HG03159 (cell line): ENCODE measurements at regions not wholly inside any gene's neighbourhood (a gene's known extent, or its start where the extent isn't known, plus 50 kb on each side); places are given as distances from the start of the nearest gene placed in this dataset.
"Not testable (repeated sequence)": the region's sequence is repeated elsewhere in the genome, so short reads cannot be mapped to it uniquely, and the experiment has no call there.

Experiments used
- ATAC-seq: cut with Tn5 transposase; IDR thresholded peaks from one replicate; pipeline ENCODE4 v1.9.1; 2021; ENCODE audit warnings: mild to moderate bottlenecking, moderate library complexity; ENCODE audit not compliant: unreplicated experiment

DNA sequence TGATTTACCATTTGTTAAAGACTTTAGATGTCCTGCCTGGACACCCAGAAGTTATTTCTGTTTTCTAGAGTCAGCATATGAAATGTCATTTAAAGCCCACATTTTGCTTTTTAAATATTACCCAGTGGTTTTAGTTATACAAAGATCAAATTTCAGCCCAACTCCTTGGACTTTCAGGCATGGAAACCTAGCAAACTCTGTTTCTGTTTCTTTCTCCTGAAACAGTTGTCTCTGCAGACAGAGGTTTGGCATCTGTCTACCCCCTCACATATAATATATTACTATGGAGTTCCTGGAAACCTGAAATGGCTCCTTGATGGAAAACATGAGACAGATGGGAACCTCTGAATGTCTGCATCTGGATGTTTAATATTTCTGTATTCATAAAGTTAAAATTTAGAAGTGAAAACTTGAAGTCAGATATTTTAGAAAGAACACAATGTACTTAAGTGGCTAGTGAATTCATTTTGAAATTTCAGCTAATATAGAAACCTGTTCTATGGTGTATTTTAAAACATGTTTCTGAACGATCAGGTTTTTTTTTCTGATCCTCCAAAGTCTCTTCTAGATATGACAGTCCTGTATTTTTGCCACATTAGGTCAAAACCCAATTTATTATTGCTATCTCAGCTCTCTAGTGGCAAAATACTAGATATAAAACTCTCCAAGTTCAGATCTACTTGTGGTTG lies 743.3 kb downstream of the CD109 start:
- ATAC-seq, result no peak

DNA sequence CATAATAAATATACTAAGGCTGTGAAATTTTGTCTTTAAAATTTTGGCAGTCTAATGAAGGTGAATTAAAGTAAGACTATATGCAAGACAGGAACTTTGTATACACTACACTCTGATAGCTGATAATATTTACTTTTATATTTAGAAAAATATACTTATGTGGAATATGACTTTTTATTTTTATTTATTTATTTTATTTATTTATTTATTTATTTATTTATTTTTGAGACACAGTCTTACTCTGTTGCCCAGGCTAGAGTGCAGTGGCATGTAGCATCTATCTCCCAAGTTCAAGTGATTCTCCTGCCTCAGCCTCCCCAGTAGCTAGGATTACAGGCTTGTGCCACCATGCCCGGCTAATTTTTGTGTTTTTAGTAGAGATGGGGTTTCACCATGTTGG lies 742.4 kb downstream of the CD109 start:
- not testable (repeated sequence) for ATAC-seq

DNA sequence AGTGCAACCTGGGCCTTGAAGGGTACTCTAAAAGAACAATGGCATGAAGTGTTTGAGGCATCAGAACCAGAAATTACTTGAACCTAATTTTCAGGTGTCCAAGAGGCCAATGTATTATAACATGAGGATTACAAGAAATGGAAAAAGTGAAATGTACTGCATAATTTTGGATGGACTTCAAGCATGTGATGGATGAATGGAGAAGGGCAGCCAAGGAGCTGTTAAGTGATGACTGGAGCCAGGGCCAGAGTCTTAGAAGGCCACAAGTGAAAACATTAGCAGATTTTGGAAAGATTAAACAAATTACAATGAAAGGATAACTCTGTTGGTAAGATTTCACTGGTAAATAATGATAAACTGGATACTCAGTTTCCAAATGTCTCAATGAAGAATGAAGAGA lies 738.2 kb downstream of the CD109 start:
- ATAC-seq, result no peak

DNA sequence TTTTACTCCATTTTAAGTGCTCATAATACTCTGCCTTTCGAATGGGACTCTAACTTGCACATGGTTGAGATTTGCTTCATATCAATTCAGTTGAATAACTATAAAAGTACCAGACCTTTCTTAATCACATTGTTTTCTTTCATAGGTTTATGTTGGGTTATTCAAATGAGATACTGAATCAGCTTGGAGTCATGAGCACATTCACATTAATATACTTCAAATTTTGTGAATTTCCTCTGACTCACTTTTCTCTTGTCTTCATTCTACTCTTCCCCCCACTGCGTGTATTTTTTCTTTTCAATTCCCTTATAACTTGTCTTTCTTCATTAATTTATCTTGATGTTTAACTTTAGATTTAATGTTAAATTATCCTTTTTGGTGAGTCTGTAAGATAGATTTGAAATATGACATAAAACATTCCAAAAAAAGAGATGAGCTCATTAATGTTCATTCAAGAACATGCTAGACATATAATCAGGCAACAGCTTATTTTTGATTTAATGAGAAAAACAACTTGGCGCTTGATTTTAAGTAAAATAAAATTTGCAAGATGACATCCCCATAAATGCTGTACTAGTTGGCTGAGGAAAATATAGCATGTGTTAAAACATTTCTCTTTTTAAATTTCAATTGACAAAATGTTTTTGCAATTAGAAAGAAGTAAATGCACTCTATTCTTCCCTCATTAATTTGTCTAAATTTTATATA lies 736.0 kb downstream of the CD109 start:
- no peak for ATAC-seq

DNA sequence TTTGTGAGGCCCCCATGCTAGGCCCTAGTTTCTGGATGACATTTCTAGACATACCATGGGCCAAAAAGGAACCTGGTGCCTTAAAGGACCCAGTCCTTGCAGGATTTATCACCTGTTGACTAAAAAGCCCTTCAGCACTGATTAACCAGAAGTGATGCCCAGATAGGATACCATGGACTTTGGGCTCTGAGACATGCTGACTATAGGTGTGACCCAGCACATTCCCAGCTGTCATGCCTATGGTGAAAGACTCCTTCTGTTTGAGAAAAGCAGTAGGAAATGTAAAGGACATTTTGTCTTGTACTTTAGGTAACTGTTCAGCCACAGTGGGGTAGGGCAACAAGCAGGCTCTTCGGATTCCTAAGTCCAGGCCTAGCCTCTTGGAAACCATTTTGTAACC lies 724.2 kb downstream of the CD109 start:
- ATAC-seq, result no peak

DNA sequence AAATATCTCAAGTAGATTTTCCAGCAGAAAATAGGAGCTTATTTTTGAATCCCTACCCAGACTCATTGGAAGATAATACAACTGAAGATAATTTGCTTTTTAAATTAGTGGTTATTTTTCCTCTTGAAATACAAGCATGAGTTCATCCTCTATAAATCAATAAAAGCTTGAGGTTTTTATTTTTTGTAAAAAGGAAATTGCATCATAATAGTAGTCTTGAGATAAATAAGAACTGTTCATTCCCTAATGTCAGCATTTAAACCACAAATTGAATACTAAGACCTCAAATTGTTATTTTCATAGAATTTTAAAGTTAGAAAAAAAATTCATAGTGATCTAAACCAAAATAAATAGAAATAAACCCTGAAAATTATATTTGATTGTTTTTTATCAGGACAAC lies 719.1 kb downstream of the CD109 start:
- ATAC-seq, result no peak

DNA sequence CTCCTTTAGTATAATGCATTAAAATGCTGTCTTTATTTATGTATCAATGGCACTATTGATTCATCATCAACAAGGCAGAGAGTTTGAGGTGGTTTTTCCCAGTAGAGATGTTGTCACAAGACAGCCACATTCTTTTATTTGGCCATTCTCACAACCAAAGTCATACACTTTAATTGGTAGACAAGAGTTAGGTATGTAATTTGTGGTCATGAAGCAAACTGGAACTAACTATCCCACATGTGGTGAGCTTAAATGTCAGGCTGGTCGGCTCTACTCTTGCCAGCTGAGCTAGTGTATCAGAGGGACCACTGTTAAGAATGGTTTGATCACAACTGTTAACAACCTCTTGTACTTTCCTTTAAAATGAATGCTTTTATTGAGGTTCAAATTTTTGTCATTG lies 714.6 kb downstream of the CD109 start:
- ATAC-seq, result no peak

DNA sequence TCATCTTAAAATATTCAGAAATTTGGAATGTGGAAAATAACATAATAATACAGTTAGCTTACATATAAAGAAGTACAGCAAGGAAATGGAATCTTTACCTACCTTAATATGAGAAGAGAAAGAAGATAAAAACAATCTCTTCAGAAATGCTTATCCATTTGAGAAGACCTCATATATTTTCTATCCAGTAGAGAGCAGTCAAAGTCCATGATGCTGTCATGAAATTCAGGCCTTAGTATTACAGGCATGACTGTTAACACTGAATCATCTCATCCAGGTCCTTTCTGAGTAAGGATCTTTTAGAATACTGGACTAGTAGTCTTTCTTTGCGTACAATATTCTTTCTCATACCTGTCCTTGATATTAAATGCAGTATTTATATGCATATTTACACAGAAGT lies 713.4 kb downstream of the CD109 start:
- ATAC-seq, result peak; percentile 77

DNA sequence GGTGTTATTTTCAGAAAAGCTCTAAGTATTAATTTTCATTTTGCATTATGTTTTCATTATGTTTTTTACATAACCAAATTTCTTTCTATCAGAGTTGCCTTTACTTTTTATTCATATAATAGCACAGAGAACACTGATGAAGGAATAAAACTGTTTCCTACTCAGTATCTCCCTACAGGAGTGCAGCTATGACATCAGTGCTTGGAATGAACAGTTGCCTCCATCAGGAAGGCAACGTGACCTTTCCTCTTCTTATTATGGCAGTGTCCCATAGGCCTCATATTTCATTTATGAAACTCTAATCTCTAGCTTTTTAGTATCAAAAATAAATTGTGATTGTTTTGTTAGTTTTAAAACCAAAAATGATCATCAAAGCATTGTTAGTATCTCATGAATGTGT lies 712.8 kb downstream of the CD109 start:
- ATAC-seq, result no peak

DNA sequence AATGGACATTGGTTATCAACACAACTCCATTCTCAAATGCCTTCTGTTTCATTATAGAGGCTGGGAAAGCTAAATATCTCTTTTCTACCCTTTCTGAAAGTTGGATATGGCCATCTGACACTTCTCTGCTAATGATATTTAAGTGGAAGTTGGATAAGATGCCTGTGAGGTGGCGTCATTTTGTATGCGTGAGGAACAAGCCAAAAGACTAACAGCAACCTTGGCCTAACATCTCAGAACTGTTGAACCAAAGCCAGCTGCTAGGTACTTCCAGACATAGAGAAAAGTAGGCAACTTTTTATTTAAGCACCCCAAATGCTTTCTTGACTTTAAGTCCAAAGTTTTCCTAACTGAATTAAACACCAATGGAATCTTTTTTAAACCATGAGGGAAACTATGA lies 708.4 kb downstream of the CD109 start:
- ATAC-seq, result no peak

DNA sequence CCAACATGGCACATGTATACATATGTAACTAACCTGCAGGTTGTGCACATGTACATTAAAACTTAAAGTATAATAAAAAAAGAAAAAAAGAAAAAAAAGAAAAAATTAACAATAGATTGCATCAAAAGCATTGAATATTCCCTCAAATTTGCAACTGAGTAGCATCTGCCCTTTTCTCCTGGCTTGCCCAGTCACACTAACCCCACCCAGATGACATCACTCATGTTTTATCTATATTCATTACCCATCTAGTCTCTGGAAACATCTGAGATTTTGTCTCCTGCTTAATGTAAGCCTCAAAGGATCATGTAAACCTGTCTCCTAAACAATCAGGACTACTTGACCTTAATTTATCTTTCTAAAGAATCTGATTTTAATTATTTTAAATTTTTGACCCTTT lies 706.8 kb downstream of the CD109 start:
- ATAC-seq, result no peak

DNA sequence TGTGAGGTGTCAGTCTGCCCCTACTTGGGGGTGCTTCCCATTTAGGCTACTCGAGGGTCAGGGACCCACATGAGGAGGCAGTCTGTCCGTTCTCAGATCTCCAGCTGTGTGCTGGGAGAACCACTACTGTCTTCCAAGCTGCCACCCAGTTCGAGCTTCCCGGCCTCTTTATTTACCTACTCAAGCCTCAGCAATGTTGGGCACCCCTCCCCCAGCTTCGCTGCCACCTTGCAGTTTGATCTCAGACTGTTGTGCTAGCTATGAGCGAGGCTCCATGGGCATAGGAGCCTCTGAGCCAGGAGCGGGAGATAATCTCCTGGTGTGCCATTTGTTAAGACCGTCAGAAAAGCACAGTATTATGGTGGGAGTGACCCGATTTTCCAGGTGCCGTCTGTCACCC lies 682.4 kb downstream of the CD109 start:
- not testable (repeated sequence) for ATAC-seq

DNA sequence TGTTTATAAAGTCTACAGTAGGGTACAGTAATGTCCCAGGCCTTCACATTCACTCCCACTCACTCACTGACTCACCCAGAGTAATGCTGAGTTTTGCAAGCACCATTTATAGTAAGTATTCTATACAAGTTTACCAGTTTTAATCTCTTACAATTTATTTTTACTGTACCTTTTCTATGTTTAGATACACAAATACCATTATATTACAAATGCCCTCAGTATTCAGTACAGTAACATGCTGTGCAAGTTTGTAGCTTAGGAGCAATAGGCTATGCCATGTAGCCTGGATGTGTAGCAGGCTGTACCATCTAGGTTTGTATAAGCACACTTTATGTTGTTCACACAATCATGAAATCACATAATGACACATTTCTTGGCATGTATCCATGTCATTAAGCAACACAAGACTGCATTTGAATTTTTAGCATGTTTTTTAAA lies 673.6 kb downstream of the CD109 start:
- ATAC-seq, result no peak

DNA sequence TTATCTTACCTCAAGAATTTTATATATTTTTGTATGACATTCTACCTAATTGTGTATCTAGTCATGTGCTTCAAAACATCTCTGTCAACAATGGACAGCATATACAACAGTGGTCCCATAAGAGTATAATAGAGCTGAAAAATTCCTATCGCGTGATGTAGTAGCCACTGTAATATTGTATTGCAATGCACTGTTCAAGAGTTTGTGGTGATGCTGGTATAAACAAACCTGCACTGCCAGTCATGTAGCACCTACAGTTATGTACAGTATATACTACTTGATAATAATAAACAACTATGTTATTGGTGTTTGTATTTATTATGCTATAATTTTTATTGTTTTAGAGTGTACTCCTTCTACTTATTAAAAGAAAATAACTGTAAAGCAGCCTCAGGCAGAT lies 672.7 kb downstream of the CD109 start:
- no peak for ATAC-seq

DNA sequence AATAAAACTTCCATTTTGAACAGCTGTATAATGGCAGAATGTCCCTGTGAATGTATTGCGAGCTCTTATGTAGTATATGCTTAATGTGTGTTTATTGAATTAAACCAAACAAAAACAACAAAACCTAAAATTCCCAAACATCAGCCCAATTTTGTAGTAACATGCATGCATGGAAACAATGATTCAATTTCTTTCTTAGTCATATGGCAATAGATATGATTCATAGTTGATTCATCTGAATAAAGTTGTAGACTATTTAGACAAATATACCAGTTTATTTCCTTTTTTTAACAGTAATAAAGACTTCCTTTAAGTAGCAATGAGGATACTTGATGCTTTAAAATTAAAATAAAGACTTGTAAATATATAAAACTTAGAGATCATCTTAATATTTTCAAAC lies 670.6 kb downstream of the CD109 start:
- ATAC-seq, result no peak

DNA sequence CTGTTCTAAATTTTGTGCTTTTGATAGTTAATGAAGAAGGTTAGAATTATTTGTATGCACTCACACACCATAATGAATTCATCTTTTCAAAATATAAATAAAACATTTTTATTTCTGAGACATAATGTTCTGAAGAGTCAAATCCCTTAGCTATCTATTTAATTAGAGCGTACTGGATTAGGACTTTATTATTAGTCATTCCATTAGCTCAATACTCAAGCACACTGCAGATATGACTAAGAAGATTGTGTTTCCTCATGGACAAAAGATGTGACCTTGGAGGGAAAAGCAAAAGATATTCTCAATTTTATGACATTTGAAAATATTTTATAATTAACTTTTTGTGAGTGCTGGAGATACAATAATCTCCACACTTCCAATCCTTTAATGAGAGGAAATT lies 666.4 kb downstream of the CD109 start:
- no peak for ATAC-seq

DNA sequence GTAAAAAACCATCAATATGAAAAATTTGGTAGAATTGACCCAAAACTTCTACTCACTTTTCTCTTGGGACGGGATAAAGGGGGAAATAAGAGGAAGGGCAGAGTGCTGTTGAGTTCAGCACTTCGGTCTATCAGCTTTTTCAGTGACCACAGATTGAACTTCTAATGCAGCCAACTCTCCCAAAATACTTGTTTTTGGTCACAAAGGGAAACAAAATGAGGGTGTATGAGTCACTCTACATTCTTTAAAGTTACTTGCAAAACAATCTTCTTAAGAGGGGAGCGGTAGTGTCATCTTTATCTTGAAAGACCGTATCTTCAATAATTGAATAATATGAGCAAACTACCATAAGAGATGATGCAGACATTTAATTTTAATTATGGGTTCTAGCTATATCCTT lies 661.3 kb downstream of the CD109 start:
- no peak for ATAC-seq

DNA sequence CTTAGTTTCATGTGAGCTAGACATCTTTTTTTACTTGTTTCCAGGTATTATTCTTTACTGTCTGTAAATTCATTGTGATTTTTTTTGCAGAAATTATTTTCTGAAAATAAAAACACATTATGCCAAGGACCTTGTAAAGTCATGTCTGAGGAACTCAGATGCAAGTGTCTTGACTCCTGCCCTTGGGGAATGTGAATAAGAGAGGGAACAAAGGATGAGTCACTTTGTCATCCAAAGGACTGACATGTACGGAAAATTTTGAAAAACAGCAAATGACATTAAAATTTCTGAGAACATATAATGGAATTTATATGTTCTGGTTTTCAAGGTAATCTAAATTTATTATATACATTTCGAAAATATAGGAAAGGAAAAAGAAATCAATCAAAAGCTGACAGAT lies 660.4 kb downstream of the CD109 start:
- no peak for ATAC-seq

DNA sequence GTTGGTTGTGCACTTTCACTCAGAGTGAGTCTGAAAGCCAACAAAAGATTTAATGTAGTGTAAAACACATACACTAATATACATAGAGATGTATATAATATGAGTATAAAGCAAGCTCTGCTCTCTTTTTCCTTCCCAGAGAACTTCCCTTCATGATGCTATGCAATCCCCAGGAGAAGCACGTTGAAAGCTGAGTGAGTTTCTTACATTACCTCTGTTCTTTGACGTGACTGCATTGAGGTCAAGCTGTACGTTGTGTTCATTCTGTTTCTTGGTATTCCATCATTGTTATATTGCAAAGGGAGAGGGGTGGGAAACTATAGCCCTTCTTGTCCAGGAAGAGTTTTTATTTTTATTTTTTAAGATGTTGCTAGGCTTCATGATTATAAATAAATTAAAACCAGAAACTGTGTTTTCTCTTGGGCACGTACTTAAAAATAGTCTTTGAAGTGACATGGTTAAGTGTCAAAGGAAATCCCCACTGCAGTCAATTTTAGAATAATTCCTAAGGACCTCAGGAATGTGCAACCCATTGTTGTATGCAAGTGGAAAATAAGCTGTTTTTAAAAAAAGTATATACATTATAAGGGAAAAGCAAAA lies 651.0 kb downstream of the CD109 start:
- ATAC-seq, result no peak

DNA sequence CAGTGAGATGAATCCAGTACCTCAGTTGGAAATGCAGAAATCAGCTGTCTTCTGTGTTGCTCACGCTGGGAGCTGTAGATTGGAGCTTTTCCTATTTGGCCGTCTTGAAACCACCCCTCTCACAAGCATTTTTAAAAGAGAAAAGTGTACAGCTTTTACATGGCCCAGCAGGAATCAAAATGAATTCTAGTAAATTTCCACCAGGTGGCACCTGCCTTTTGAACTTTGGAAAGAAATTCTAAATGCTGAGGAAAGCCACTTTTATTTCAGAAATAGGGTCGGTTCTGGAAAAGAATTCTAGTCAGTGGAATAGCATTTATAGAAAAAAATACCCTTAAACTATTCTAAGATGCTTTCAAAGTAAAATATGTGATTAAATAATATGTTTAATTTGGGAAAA lies 647.8 kb downstream of the CD109 start:
- ATAC-seq, result no peak

DNA sequence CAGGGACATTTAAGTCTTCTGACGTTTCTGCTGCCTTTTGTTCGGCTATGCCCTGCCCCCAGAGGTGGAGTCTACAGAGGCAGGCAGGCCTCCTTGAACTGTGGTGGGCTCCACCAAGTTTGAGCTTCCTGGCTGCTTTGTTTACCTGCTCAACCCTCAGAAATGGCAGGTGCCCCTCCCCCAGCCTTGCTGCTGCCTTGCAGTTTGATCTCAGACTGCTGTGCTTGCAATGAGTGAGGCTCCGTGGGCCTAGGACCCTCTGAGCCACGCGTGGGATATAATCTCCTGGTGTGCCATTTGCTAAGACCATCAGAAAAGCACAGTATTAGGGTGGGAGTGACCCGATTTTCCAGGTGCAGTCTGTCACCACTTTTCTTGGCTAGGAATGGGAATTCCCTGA lies 647.3 kb downstream of the CD109 start:
- not testable (repeated sequence) for ATAC-seq

DNA sequence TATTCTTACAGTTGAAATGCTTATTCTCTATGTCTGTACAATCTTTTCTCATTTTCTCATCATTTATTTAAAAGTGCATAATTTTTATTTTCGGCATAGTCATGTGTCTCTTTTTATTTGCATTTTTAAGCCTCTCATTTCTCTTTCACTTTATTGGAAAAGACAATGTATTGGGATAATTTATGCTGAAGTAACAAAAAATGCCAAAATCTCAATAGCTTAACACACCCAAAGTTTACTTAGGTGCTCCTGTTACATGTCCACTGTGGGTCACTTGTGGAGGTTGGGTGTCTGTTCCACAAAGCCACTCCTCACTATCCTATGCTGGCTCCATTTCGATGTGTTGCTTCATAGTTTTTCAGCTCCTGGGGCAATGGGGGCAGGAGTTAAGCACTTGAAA lies 638.7 kb downstream of the CD109 start:
- no peak for ATAC-seq
